ENCODE measurements at regions not wholly inside any gene's neighbourhood (a gene's known extent, or its start where the extent isn't known, plus 50 kb on each side); places are given as distances from the start of the nearest gene placed in this dataset.

DNA sequence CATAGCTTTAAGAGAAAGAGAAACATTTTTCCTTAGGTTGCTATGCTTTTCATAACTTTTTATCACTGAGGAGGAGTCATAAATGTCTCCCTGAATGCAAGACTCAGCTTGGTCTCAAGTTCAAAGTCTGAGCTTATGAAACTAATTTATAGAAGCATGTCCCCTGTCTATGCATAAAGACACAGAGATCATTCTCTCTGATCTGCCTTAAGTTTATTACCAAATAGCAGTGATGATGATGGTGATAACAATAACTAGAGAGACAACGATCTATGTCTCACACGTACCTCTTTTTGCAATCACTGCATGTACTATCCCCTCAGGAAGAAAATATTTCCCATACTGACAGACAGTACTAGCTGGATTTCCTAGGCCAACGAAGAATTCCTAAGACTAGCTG is 266.4 kb upstream of the G2E3 start:
- DNase-seq (no peak), ATAC-seq (no peak)
- Histone ChIP-seq H4K20me1 (ENCODE audit: low read length) (no peaks in the 10 kb centered on the region), H3K36me3 (ENCODE audit: low read depth, low read length) (no peaks in the 10 kb centered on the region), H3K4me1 (ENCODE audit: insufficient read depth, low read length) (peaks cover 12% of the 10 kb centered on the region; the same call in 1 of the 2 replicates), H2AFZ (ENCODE audit: low read length) (no peak overlapping the region), H3K9me2 (replicated peaks; ENCODE audit: low read length) (no peaks in the 10 kb centered on the region), H3K79me2 (ENCODE audit: low read length) (no peaks in the 10 kb centered on the region), H3K4me3 (ENCODE audit: low read length) (no peak overlapping the region), H3K27ac (ENCODE audit: low read length) (no peak overlapping the region), H3K9me3 (ENCODE audit: low read length) (no peaks in the 10 kb centered on the region), H3K4me2 (ENCODE audit: low read length) (no peak overlapping the region), H3K27me3 (ENCODE audit: low read length) (0 out of 2 replicates have a peak, but pooled peaks cover 4% of the 10 kb centered on the region), H3F3A (ENCODE audit: low read length, unreplicated experiment) (no peaks in the 10 kb centered on the region), H3K9ac (ENCODE audit: low read length) (no peak overlapping the region)
- no TSS peak for BruUV-seq (replicated peaks)
- ChIA-PET POLR2A (ENCODE audit: unreplicated experiment) (no interaction called here), CTCF (interaction anchor here (0.7 kb wide), 1 partner anchor 8 kb away, joined by 3 read pairs; no protein-coding TSS in a partner anchor)
- intact Hi-C loops (cut with micrococcal nuclease): no loop called here
- no peak for TF ChIP-seq EZH2phosphoT487 (IDR thresholded peaks at IDR 0.05; ENCODE audit: borderline replicate concordance, low read length)

GRCh38 chr14:30295980-30296379 is 263.0 kb upstream of the G2E3 start:
- peaks cover 10% of the 10 kb centered on the region; the same call in 1 of the 2 replicates for H3K4me1 ChIP-seq (ENCODE audit: insufficient read depth, low read length)
- no peaks in the 10 kb centered on the region for H3F3A ChIP-seq (ENCODE audit: low read length, unreplicated experiment)
- intact Hi-C loops (cut with micrococcal nuclease): no loop called here
- no peak for ATAC-seq
- H3K9me2 ChIP-seq (replicated peaks; ENCODE audit: low read length): no peaks in the 10 kb centered on the region
- H3K27me3 ChIP-seq (ENCODE audit: low read length): peaks cover 18% of the 10 kb centered on the region; the same call in 1 of the 2 replicates
- no TSS peak for BruUV-seq (replicated peaks)
- H3K4me2 ChIP-seq (ENCODE audit: low read length): no peak overlapping the region
- TF ChIP-seq CTCF (conservative IDR thresholded peaks at IDR 0.05; ENCODE audit: low read depth, low read length) (no peak), EZH2phosphoT487 (IDR thresholded peaks at IDR 0.05; ENCODE audit: borderline replicate concordance, low read length) (no peak), EZH2 (IDR thresholded peaks at IDR 0.05; ENCODE audit: low read length, unreplicated experiment) (no peak)
- no peak overlapping the region for H3K27ac ChIP-seq (ENCODE audit: low read length)
- H3K79me2 ChIP-seq (ENCODE audit: low read length): no peaks in the 10 kb centered on the region
- no peaks in the 10 kb centered on the region for H3K36me3 ChIP-seq (ENCODE audit: low read depth, low read length)
- H2AFZ ChIP-seq (ENCODE audit: low read length): no peak overlapping the region
- no peaks in the 10 kb centered on the region for H4K20me1 ChIP-seq (ENCODE audit: low read length)
- H3K4me3 ChIP-seq (ENCODE audit: low read length): no peak overlapping the region
- no peak overlapping the region for H3K9ac ChIP-seq (ENCODE audit: low read length)
- no peak for DNase-seq
- ChIA-PET CTCF (no interaction called here), POLR2A (ENCODE audit: unreplicated experiment) (no interaction called here)
- no peaks in the 10 kb centered on the region for H3K9me3 ChIP-seq (ENCODE audit: low read length)

- intact Hi-C loops (cut with micrococcal nuclease): no loop called here
These were observed 262.0 kb upstream of the G2E3 start for GRCh38 chr14:30296931-30297405.

More at GRCh38 chr14:30296931-30297405, 262.0 kb upstream of the G2E3 start:
- no peaks in the 10 kb centered on the region for H3F3A ChIP-seq (ENCODE audit: low read length, unreplicated experiment)
- H2AFZ ChIP-seq (ENCODE audit: low read length): no peak overlapping the region
- no peaks in the 10 kb centered on the region for H3K36me3 ChIP-seq (ENCODE audit: low read depth, low read length)
- H3K4me1 ChIP-seq (ENCODE audit: insufficient read depth, low read length): peaks cover 2% of the 10 kb centered on the region; the same call in 1 of the 2 replicates
- H3K79me2 ChIP-seq (ENCODE audit: low read length): no peaks in the 10 kb centered on the region
- H3K9me3 ChIP-seq (ENCODE audit: low read length): no peaks in the 10 kb centered on the region
- no TSS peak for BruUV-seq (replicated peaks)
- H3K27me3 ChIP-seq (ENCODE audit: low read length): peaks cover 18% of the 10 kb centered on the region; the same call in 1 of the 2 replicates
- ATAC-seq: no peak
- no peaks in the 10 kb centered on the region for H4K20me1 ChIP-seq (ENCODE audit: low read length)
- no peak overlapping the region for H3K27ac ChIP-seq (ENCODE audit: low read length)
- H3K4me3 ChIP-seq (ENCODE audit: low read length): no peak overlapping the region
- no peak overlapping the region for H3K4me2 ChIP-seq (ENCODE audit: low read length)
- no peaks in the 10 kb centered on the region for H3K9me2 ChIP-seq (replicated peaks; ENCODE audit: low read length)
- ChIA-PET POLR2A (ENCODE audit: unreplicated experiment) (no interaction called here), CTCF (no interaction called here)
- no peak overlapping the region for H3K9ac ChIP-seq (ENCODE audit: low read length)
- TF ChIP-seq CTCF (conservative IDR thresholded peaks at IDR 0.05; ENCODE audit: low read depth, low read length) (no peak), EZH2phosphoT487 (IDR thresholded peaks at IDR 0.05; ENCODE audit: borderline replicate concordance, low read length) (no peak), EZH2 (IDR thresholded peaks at IDR 0.05; ENCODE audit: low read length, unreplicated experiment) (no peak)
- DNase-seq: no peak
